ENCODE measurements at regions not wholly inside any gene's neighbourhood (a gene's known extent, or its start where the extent isn't known, plus 50 kb on each side); places are given as distances from the start of the nearest gene placed in this dataset.

- Histone ChIP-seq H3K4me1 (ENCODE audit: control insufficient read depth in 3 of 3, insufficient read depth in 3 of 3, low read length in 3 of 3) (no peaks in the 10 kb centered on the region), H3K9ac (ENCODE audit: low read depth in 1 of 3, low read length in 3 of 3) (no peak overlapping the region), H3K27ac (ENCODE audit: low read depth, low read length) (no peak overlapping the region), H3K9me3 (ENCODE audit: control insufficient read depth in 3 of 3, low read length in 3 of 3) (no peaks in the 10 kb centered on the region), H3K4me3 (ENCODE audit: low read length in 3 of 3) (no peak overlapping the region), H3K27me3 (ENCODE audit: control insufficient read depth in 3 of 3, insufficient read depth in 3 of 3, low read length in 3 of 3) (peaks cover 0 to 16% (median 0%) of the 10 kb centered on the region in 3 donors), H3K36me3 (ENCODE audit: control insufficient read depth in 3 of 3, insufficient read depth in 3 of 3, low read length in 3 of 3) (no peaks in the 10 kb centered on the region)
Observed at GRCh38 chr10:129371541-129371940, 95.5 kb upstream of the MGMT start.

GRCh38 chr10:129372172-129372571 lies 94.9 kb upstream of the MGMT start:
- Histone ChIP-seq H3K9ac (ENCODE audit: low read depth in 1 of 3, low read length in 3 of 3) (no peak overlapping the region), H3K4me3 (ENCODE audit: low read length in 3 of 3) (no peak overlapping the region), H3K4me1 (ENCODE audit: control insufficient read depth in 3 of 3, insufficient read depth in 3 of 3, low read length in 3 of 3) (no peaks in the 10 kb centered on the region), H3K27ac (ENCODE audit: low read depth, low read length) (no peak overlapping the region), H3K36me3 (ENCODE audit: control insufficient read depth in 3 of 3, insufficient read depth in 3 of 3, low read length in 3 of 3) (no peaks in the 10 kb centered on the region), H3K27me3 (ENCODE audit: control insufficient read depth in 3 of 3, insufficient read depth in 3 of 3, low read length in 3 of 3) (peaks cover 0 to 16% (median 0%) of the 10 kb centered on the region in 3 donors), H3K9me3 (ENCODE audit: control insufficient read depth in 3 of 3, low read length in 3 of 3) (no peaks in the 10 kb centered on the region)

- Histone ChIP-seq H3K36me3 (ENCODE audit: control insufficient read depth in 3 of 3, insufficient read depth in 3 of 3, low read length in 3 of 3) (no peaks in the 10 kb centered on the region), H3K4me1 (ENCODE audit: control insufficient read depth in 3 of 3, insufficient read depth in 3 of 3, low read length in 3 of 3) (no peaks in the 10 kb centered on the region), H3K9me3 (ENCODE audit: control insufficient read depth in 3 of 3, low read length in 3 of 3) (no peaks in the 10 kb centered on the region), H3K27me3 (ENCODE audit: control insufficient read depth in 3 of 3, insufficient read depth in 3 of 3, low read length in 3 of 3) (peaks cover 0 to 16% (median 0%) of the 10 kb centered on the region in 3 donors), H3K27ac (ENCODE audit: low read depth, low read length) (no peak overlapping the region), H3K9ac (ENCODE audit: low read depth in 1 of 3, low read length in 3 of 3) (no peak overlapping the region), H3K4me3 (ENCODE audit: low read length in 3 of 3) (no peak overlapping the region)
Observed at GRCh38 chr10:129373231-129373630, 93.8 kb upstream of the MGMT start.

- Histone ChIP-seq H3K27me3 (ENCODE audit: control insufficient read depth in 3 of 3, insufficient read depth in 3 of 3, low read length in 3 of 3) (peaks cover 0 to 16% (median 0%) of the 10 kb centered on the region in 3 donors), H3K27ac (ENCODE audit: low read depth, low read length) (no peak overlapping the region)
Observed at GRCh38 chr10:129373718-129374117, 93.3 kb upstream of the MGMT start.

GRCh38 chr10:129375171-129375570 lies 91.9 kb upstream of the MGMT start:
- Histone ChIP-seq H3K36me3 (ENCODE audit: control insufficient read depth in 3 of 3, insufficient read depth in 3 of 3, low read length in 3 of 3) (no peaks in the 10 kb centered on the region), H3K9me3 (ENCODE audit: control insufficient read depth in 3 of 3, low read length in 3 of 3) (no peaks in the 10 kb centered on the region), H3K4me1 (ENCODE audit: control insufficient read depth in 3 of 3, insufficient read depth in 3 of 3, low read length in 3 of 3) (no peaks in the 10 kb centered on the region), H3K27ac (ENCODE audit: low read depth, low read length) (no peak overlapping the region), H3K27me3 (ENCODE audit: control insufficient read depth in 3 of 3, insufficient read depth in 3 of 3, low read length in 3 of 3) (peaks cover 0 to 16% (median 0%) of the 10 kb centered on the region in 3 donors), H3K4me3 (ENCODE audit: low read length in 3 of 3) (no peak overlapping the region), H3K9ac (ENCODE audit: low read depth in 1 of 3, low read length in 3 of 3) (no peak overlapping the region)

More at GRCh38 chr10:129373718-129374117, 93.3 kb upstream of the MGMT start:
- Histone ChIP-seq H3K9ac (ENCODE audit: low read depth in 1 of 3, low read length in 3 of 3) (no peak overlapping the region), H3K9me3 (ENCODE audit: control insufficient read depth in 3 of 3, low read length in 3 of 3) (no peaks in the 10 kb centered on the region), H3K36me3 (ENCODE audit: control insufficient read depth in 3 of 3, insufficient read depth in 3 of 3, low read length in 3 of 3) (no peaks in the 10 kb centered on the region), H3K4me3 (ENCODE audit: low read length in 3 of 3) (no peak overlapping the region), H3K4me1 (ENCODE audit: control insufficient read depth in 3 of 3, insufficient read depth in 3 of 3, low read length in 3 of 3) (no peaks in the 10 kb centered on the region)

GRCh38 chr10:129375912-129376311 lies 91.1 kb upstream of the MGMT start:
- H3K4me3 ChIP-seq (ENCODE audit: low read length in 3 of 3), result no peak overlapping the region
- peaks cover 0 to 16% (median 0%) of the 10 kb centered on the region in 3 donors for H3K27me3 ChIP-seq (ENCODE audit: control insufficient read depth in 3 of 3, insufficient read depth in 3 of 3, low read length in 3 of 3)
- H3K27ac ChIP-seq (ENCODE audit: low read depth, low read length), result no peak overlapping the region
- no peaks in the 10 kb centered on the region for H3K36me3 ChIP-seq (ENCODE audit: control insufficient read depth in 3 of 3, insufficient read depth in 3 of 3, low read length in 3 of 3)
- H3K9ac ChIP-seq (ENCODE audit: low read depth in 1 of 3, low read length in 3 of 3), result no peak overlapping the region
- H3K9me3 ChIP-seq (ENCODE audit: control insufficient read depth in 3 of 3, low read length in 3 of 3), result no peaks in the 10 kb centered on the region
- H3K4me1 ChIP-seq (ENCODE audit: control insufficient read depth in 3 of 3, insufficient read depth in 3 of 3, low read length in 3 of 3), result no peaks in the 10 kb centered on the region

GRCh38 chr10:129380279-129380678 lies 86.8 kb upstream of the MGMT start:
- H3K9ac ChIP-seq (ENCODE audit: low read depth in 1 of 3, low read length in 3 of 3), result no peak overlapping the region
- H3K36me3 ChIP-seq (ENCODE audit: control insufficient read depth in 3 of 3, insufficient read depth in 3 of 3, low read length in 3 of 3), result no peaks in the 10 kb centered on the region
- no peak overlapping the region for H3K27ac ChIP-seq (ENCODE audit: low read depth, low read length)
- no peaks in the 10 kb centered on the region for H3K4me1 ChIP-seq (ENCODE audit: control insufficient read depth in 3 of 3, insufficient read depth in 3 of 3, low read length in 3 of 3)
- no peaks in the 10 kb centered on the region for H3K9me3 ChIP-seq (ENCODE audit: control insufficient read depth in 3 of 3, low read length in 3 of 3)
- peaks cover 0 to 1% (median 0%) of the 10 kb centered on the region in 3 donors for H3K27me3 ChIP-seq (ENCODE audit: control insufficient read depth in 3 of 3, insufficient read depth in 3 of 3, low read length in 3 of 3)
- no peak overlapping the region for H3K4me3 ChIP-seq (ENCODE audit: low read length in 3 of 3)

- H3K36me3 ChIP-seq (ENCODE audit: control insufficient read depth in 3 of 3, insufficient read depth in 3 of 3, low read length in 3 of 3), result no peaks in the 10 kb centered on the region
- H3K9ac ChIP-seq (ENCODE audit: low read depth in 1 of 3, low read length in 3 of 3), result no peak overlapping the region
- no peaks in the 10 kb centered on the region for H3K4me1 ChIP-seq (ENCODE audit: control insufficient read depth in 3 of 3, insufficient read depth in 3 of 3, low read length in 3 of 3)
- no peaks in the 10 kb centered on the region for H3K9me3 ChIP-seq (ENCODE audit: control insufficient read depth in 3 of 3, low read length in 3 of 3)
- no peaks in the 10 kb centered on the region for H3K27me3 ChIP-seq (ENCODE audit: control insufficient read depth in 3 of 3, insufficient read depth in 3 of 3, low read length in 3 of 3)
- H3K4me3 ChIP-seq (ENCODE audit: low read length in 3 of 3), result no peak overlapping the region
- no peak overlapping the region for H3K27ac ChIP-seq (ENCODE audit: low read depth, low read length)
Observed at GRCh38 chr10:129381741-129382140, 85.3 kb upstream of the MGMT start.

- no peaks in the 10 kb centered on the region for H3K27me3 ChIP-seq (ENCODE audit: control insufficient read depth in 3 of 3, insufficient read depth in 3 of 3, low read length in 3 of 3)
- H3K9me3 ChIP-seq (ENCODE audit: control insufficient read depth in 3 of 3, low read length in 3 of 3), result no peaks in the 10 kb centered on the region
- no peak overlapping the region for H3K9ac ChIP-seq (ENCODE audit: low read depth in 1 of 3, low read length in 3 of 3)
- H3K4me1 ChIP-seq (ENCODE audit: control insufficient read depth in 3 of 3, insufficient read depth in 3 of 3, low read length in 3 of 3), result no peaks in the 10 kb centered on the region
- no peak overlapping the region for H3K27ac ChIP-seq (ENCODE audit: low read depth, low read length)
- H3K36me3 ChIP-seq (ENCODE audit: control insufficient read depth in 3 of 3, insufficient read depth in 3 of 3, low read length in 3 of 3), result no peaks in the 10 kb centered on the region
- H3K4me3 ChIP-seq (ENCODE audit: low read length in 3 of 3), result no peak overlapping the region
Observed at GRCh38 chr10:129382401-129382800, 84.6 kb upstream of the MGMT start.

- no peaks in the 10 kb centered on the region for H3K36me3 ChIP-seq (ENCODE audit: control insufficient read depth in 3 of 3, insufficient read depth in 3 of 3, low read length in 3 of 3)
- H3K4me1 ChIP-seq (ENCODE audit: control insufficient read depth in 3 of 3, insufficient read depth in 3 of 3, low read length in 3 of 3), result no peaks in the 10 kb centered on the region
- H3K9ac ChIP-seq (ENCODE audit: low read depth in 1 of 3, low read length in 3 of 3), result no peak overlapping the region
- no peaks in the 10 kb centered on the region for H3K27me3 ChIP-seq (ENCODE audit: control insufficient read depth in 3 of 3, insufficient read depth in 3 of 3, low read length in 3 of 3)
- H3K9me3 ChIP-seq (ENCODE audit: control insufficient read depth in 3 of 3, low read length in 3 of 3), result no peaks in the 10 kb centered on the region
- H3K4me3 ChIP-seq (ENCODE audit: low read length in 3 of 3), result no peak overlapping the region
- no peak overlapping the region for H3K27ac ChIP-seq (ENCODE audit: low read depth, low read length)
Observed at GRCh38 chr10:129383651-129384050, 83.4 kb upstream of the MGMT start.

- no peaks in the 10 kb centered on the region for H3K36me3 ChIP-seq (ENCODE audit: control insufficient read depth in 3 of 3, insufficient read depth in 3 of 3, low read length in 3 of 3)
- H3K9ac ChIP-seq (ENCODE audit: low read depth in 1 of 3, low read length in 3 of 3), result no peak overlapping the region
- H3K9me3 ChIP-seq (ENCODE audit: control insufficient read depth in 3 of 3, low read length in 3 of 3), result no peaks in the 10 kb centered on the region
- no peaks in the 10 kb centered on the region for H3K4me1 ChIP-seq (ENCODE audit: control insufficient read depth in 3 of 3, insufficient read depth in 3 of 3, low read length in 3 of 3)
- H3K27ac ChIP-seq (ENCODE audit: low read depth, low read length), result no peak overlapping the region
- no peaks in the 10 kb centered on the region for H3K27me3 ChIP-seq (ENCODE audit: control insufficient read depth in 3 of 3, insufficient read depth in 3 of 3, low read length in 3 of 3)
- H3K4me3 ChIP-seq (ENCODE audit: low read length in 3 of 3), result no peak overlapping the region
Observed at GRCh38 chr10:129385600-129385999, 81.4 kb upstream of the MGMT start.

All from skeletal muscle tissue (tissue), 3 donors.